ENCODE measurements at regions not wholly inside any gene's neighbourhood (a gene's known extent, or its start where the extent isn't known, plus 50 kb on each side); places are given as distances from the start of the nearest gene placed in this dataset.
"Not testable (repeated sequence)": the region's sequence is repeated elsewhere in the genome, so short reads cannot be mapped to it uniquely, and the experiment has no call there.

- DNase-seq = no peak
- intact Hi-C loops (cut with DNase I) = no loop called here
Measured at GRCh38 chr2:228956701-228957474, 314.2 kb downstream of the PID1 start.

- intact Hi-C loops (cut with DNase I) = no loop called here
- no peak for DNase-seq
Measured at GRCh38 chr2:228949831-228950230, 321.3 kb downstream of the PID1 start.

GRCh38 chr2:228945710-228946109, 325.4 kb downstream of the PID1 start:
- intact Hi-C loops (cut with DNase I) = no loop called here
- no peak for DNase-seq

DNA sequence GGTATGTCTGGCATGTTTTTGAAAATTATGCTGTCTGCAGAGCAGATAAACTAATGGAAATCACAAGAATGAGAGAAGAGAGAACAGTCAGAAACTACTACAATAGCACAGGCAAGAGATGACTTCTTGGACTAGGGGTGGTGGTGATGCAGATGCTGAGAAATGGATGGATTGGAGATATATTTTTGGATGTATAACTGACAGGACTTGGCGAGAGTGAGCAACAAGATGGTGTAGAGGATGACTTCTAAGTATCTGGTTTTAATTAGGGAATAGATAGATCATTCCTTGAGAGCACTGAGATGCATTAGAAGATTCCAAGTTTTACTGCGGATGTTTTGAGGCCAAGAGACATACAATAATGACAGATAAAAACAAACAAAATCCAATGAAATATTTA, 328.2 kb downstream of the PID1 start:
- no peak for DNase-seq
- intact Hi-C loops (cut with DNase I) = no loop called here

GRCh38 chr2:228938629-228939028, 332.5 kb downstream of the PID1 start:
- intact Hi-C loops (cut with DNase I) = no loop called here

DNA sequence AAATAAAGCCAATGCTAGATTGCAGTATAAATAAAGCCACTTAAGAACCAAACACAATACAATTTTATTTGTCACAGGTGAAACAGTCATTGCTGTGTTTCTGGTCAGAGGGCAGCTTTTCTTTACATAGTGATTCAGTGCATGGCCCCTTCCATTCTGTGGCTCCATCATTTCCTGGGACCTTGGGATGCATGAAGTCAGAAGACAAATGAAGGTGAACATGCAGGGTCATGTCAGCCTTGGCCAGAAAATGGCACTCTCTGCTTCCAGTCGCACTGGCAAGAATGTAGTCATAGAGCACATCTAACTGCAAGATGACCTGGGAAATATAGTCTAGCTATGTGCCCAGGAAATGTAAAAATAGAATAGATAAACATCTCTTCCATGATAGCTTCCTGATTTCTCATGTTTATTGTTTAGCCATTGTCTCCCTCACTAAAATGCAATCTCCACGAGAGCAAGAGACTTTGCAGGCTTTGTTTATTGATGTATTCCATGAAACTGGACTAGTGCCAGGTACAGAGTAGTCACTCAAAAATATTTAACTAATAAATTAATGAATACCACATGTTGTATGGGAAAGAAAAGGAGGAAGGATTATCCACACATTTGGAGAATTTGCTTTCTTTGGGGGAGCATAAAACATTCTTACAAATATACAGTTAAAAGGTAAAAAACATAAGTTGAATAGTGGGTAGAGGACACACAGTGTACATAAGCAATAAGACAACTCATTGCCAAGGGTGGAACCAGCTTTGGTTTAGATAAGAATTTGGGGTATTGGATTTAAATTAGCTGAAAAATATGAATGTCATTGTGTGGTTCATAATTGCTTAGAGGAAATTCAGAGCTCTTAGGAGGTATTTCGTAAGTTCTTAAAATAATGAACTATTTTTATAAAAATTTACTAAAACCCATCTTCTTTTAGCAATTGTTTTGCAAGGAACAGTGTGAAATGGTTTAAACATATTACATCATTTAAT, 343.8 kb downstream of the PID1 start:
- intact Hi-C loops (cut with DNase I) = no loop called here
- no peak for DNase-seq

More at GRCh38 chr2:228938629-228939028, 332.5 kb downstream of the PID1 start:
- DNase-seq = no peak

DNA sequence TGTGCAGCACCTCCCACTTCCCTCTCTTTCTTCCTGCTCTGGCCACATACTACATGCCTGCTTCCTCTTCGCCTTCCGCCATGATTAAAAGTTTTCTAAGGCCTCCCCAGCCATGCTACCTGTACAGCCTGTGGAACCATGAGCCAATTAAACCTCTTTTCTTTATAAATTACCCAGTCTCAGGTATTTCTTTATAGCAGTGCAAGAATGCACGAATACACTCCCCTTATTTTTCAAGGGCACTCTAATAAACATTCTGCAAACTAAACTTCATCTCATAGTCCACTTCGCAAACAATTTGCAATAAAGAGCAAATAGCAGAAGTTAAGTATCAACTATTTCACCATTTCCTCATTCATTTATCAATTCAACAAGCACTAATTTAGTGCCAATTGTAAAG, 351.3 kb downstream of the PID1 start:
- intact Hi-C loops (cut with DNase I) = no loop called here
- no peak for DNase-seq

GRCh38 chr2:228917220-228917619, 353.9 kb downstream of the PID1 start:
- intact Hi-C loops (cut with DNase I) = no loop called here
- no peak for DNase-seq

- DNase-seq = no peak
- intact Hi-C loops (cut with DNase I) = no loop called here
Measured at GRCh38 chr2:228916416-228917090, 354.5 kb downstream of the PID1 start.

DNA sequence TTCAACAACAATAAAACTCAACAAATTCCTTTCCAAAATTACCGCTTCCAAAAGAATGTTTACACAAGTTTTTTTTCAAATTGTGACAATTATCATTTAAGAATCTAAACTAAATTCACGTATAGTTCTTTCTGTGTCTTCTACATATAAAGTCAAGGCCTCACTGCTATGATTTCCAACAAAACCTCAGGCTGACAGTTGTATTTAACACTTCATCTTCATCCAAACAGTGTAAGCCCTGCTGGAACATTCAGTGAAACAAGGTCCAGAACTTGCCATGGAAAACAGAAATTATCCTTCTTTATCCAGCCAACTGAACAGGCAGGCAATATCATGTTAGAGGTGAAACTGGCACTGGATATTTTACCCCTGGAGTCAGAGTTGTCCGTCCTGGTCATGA, 357.9 kb downstream of the PID1 start:
- no peak for DNase-seq
- intact Hi-C loops (cut with DNase I) = no loop called here

- intact Hi-C loops (cut with DNase I); DNase-seq: not testable (repeated sequence)
Measured at GRCh38 chr2:228910872-228911271, 360.2 kb downstream of the PID1 start.

DNA sequence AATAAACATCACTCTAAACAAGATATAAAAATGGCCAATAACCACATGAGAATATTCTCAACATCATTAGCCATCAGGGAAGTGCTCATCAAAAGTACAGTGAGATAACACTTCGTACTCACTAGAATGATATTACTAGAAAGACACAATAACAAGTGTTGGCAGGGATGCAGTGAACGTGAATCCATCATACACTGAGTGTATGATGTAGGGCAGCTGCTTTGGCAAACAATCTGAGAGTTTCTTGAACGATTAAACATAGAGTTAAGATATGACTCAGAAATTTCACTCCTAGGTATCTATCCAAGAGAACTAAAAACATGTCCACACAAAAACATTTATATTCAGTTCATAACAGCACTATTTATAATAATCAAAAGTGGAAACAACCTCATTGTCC, 368.9 kb downstream of the PID1 start:
- no peak for DNase-seq
- intact Hi-C loops (cut with DNase I) = no loop called here

DNA sequence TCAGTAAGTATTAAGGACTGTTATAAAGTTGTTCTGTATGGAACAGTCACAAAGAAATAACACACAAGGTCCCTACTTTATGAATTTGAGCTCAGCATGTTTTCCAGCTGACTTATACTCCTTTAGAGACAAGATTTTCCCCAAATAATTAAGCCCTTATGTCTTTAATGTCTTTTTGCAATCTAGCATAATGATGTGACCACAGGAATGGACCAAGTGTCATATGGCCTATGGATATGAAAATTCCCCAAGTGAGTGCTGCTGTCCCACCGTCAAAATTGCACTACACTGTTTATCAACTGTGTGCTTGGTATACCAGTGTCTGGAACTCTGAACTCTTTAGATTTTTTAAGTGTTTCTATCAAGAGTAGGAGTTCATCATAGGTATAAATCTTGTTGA, 369.6 kb downstream of the PID1 start:
- DNase-seq = no peak
- intact Hi-C loops (cut with DNase I) = no loop called here

DNA sequence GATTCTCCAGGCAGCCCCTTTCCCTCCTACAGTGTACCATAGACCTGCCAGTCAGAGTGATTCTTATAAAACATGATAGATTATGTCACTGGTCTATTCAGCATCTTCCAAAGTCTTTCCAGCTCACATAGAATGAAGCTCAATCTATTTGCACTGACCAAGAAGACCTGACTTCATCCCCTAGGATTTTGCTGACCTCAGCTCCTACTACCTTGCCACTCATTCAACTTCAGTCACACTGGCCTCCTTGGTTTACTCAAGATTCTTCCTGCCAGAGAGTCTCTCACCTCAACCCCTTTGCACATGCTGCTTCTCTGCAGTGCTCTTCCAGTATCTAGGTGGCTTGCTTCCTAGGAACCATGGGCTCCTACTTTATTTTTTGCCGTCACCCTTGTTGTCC, 392.9 kb downstream of the PID1 start:
- intact Hi-C loops (cut with DNase I) = no loop called here
- no peak for DNase-seq

DNA sequence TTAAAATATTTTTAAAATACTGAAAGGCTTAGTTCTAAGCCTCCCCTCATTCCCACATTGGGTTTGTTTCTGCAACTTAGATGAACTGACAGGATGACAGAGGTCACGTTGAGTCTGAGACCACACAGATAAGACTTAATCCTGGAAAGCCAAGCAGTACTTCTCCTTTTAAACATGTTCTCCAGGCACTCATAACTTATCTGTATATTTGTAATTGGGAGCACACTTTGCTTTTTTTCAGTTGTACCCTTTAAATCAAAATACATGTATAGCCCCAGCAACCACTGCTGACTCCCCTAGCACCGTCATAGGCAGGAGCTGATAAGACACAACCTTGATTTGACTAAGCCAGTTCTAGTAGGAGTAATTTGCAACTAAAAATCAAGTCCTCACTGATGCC, 394.8 kb downstream of the PID1 start:
- no peak for DNase-seq
- intact Hi-C loops (cut with DNase I) = no loop called here

GRCh38 chr2:228875152-228875900, 395.8 kb downstream of the PID1 start:
- intact Hi-C loops (cut with DNase I) = no loop called here
- DNase-seq = no peak

- intact Hi-C loops (cut with DNase I) = no loop called here
Measured at GRCh38 chr2:228871012-228871411, 400.1 kb downstream of the PID1 start.

DNA sequence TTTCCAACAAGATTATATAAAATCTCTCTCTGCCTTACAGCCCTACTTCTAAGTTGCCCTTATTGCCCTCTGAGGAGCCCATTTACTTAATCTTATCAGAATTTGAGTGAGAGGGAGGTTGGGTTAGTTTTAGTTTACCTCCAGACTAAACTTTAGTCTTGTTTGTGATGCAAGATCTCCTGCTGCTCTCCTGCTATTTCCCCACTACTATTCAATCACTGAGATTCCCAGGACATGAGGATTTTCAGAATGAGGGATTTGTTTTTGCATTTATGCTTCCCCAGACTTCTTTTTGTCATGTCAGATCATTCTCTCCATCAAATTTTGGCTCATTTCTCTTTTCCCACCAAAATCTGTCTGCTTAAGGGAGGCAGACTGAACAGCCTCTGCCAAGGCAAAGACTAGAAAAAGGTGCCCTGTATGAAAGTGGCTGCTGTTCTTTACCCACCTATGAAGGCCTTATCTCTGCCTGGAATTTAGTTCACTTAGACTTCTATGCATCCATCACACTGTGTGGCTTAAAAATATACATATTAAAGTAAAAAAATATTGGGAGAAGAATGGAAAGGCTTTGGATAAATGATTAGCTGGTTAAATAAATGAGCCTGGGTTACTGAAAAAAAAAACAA, 401.3 kb downstream of the PID1 start:
- intact Hi-C loops (cut with DNase I) = no loop called here
- no peak for DNase-seq

More at GRCh38 chr2:228871012-228871411, 400.1 kb downstream of the PID1 start:
- no peak for DNase-seq

- peak in 1 of 10 donors; percentile 51 for DNase-seq
- intact Hi-C loops (cut with DNase I) = no loop called here
Measured at GRCh38 chr2:228867406-228867805, 403.7 kb downstream of the PID1 start.

DNA sequence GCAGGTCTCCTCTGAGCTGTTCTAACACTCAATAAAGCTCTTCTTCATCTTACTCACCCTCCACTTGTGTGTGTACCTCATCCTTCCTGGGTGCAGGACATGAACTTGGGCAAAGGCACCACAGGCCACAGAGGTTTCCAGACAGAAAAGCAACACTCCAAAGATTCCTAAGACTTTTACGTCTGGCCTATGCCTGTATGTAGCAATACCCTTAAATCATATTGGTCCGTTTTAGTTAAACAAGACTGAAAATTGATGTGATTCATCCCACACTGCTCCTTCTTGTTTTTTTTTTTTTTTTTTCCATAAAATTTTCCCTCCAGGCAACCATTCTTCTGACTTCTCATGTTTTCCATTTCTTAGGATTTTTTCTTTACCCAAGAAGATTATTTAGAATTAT, 404.3 kb downstream of the PID1 start:
- no peak for DNase-seq
- intact Hi-C loops (cut with DNase I) = no loop called here

Data from posterior cingulate gyrus (tissue), 11 donors.